AG09319 (cell line): ENCODE measurements at regions not wholly inside any gene's neighbourhood (a gene's known extent, or its start where the extent isn't known, plus 50 kb on each side); places are given as distances from the start of the nearest gene placed in this dataset.

Experiments used
- DNase-seq: peaks from one replicate; pipeline ENCODE4 v3.0.0-alpha.2; 2010; ENCODE audit warnings: low read depth; ENCODE audit errors: extremely low read depth
- CTCF ChIP-seq: IDR thresholded peaks from 2 replicates; pipeline ENCODE4 v1.5.1; 2011; ENCODE audit warnings: low read depth, mild to moderate bottlenecking, inconsistent platforms, low read length, moderate library complexity

DNA sequence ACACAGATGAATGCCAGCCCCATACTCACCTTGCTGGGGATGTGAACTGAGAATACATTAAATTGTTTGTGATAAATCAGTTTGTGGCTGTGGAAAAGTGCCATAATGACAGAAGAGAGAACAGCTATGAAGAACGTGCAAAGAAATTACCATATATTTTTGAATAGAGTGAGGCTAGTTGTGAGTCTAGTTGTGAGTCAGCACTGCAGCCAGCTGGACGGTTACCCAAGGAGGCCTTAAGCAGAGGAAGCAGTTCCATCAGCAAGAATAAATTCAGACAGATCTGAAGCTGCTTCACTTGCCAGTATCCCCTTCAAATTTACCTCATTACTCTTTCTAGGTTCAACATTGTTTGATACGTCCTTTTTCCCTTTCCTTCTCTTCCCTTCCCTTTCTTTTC, 446.0 kb downstream of the MTRR start:
- DNase-seq, result no peak
- no peak for TF ChIP-seq CTCF

- TF ChIP-seq CTCF, result no peak
- no peak for DNase-seq
These were observed 447.8 kb downstream of the MTRR start for GRCh38 chr5:8316608-8317280.

GRCh38 chr5:8317335-8317734, 448.4 kb downstream of the MTRR start:
- TF ChIP-seq CTCF, result no peak

GRCh38 chr5:8320244-8320643, 451.3 kb downstream of the MTRR start:
- no peak for DNase-seq
- TF ChIP-seq CTCF, result no peak

More at GRCh38 chr5:8317335-8317734, 448.4 kb downstream of the MTRR start:
- DNase-seq, result no peak

DNA sequence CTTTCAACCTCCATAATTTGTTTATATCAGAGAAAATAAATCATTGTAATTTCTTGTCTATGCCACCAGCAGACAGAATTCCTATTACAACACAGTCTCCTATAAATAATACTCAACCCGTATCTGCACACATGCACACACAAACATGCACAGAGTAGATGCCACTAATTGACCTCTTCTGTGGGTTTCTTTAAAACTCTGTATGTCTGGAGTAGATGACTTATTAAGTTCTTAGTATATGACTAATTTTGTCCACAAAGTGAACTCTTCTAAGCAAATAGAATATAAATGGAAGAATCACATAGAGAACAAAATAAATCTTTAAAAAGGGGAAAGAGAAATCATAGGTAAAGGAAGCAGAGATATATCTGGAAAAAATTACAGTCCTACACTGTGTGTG, 452.3 kb downstream of the MTRR start:
- no peak for DNase-seq
- no peak for TF ChIP-seq CTCF

DNA sequence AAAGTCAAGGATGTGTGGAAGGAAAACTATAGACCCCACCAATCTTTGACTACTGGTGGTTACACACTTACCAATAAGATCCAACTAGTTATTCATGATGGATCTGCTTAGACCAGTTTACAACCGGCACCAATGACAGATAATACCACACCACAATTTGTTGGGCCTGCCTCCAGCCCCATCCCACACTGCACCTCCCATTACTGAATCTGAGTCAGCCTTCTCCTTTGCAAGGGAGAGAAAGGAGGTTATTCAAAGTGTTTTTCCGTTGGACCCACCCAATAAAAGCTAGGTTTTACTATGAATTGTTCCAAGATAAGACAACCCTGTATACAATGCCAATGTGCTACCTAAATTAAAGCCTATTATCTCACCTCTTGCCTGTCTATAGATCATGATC, 453.5 kb downstream of the MTRR start:
- no peak for DNase-seq
- no peak for TF ChIP-seq CTCF

DNA sequence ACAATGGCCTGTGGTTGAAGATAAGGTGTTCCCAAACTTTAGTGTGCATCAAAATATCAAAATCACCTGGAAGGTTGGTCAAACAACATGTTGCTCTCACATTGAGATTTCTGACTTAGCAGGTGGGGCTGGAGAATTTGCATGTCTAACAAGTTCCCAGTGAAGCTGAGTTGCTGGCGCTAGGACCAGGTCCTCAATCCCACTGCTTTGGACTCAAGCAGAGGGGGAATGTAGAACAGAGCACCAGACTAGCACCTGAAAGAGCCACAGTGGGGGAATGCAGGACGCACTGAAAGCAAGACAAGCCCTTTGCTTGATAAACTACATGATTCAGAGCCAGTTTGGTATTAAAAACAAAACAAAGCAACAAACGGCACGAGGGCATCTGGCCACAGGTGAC, 458.1 kb downstream of the MTRR start:
- no peak for TF ChIP-seq CTCF
- DNase-seq, result no peak
